ENCODE measurements at regions not wholly inside any gene's neighbourhood (a gene's known extent, or its start where the extent isn't known, plus 50 kb on each side); places are given as distances from the start of the nearest gene placed in this dataset.

DNA sequence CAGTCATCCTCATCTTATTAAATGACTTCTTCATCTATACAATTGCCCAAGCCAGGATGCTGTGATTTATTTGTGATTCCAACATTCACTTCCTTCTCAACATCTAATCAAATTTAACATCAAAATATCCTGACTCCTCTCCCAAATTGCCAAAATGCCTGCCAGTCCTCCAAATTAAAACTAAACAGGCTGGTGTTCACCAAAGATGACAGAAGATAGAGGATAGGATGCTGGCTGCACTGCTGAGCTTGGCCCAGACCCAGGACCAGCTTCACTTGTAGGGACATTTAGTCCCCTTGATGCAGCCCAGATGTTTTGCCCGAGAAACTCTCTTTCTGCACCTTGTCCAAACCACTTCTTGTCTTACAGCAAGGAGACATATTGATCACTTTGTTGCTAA lies 540.0 kb upstream of the CNTNAP5 start:
- TF ChIP-seq POLR2A (IDR thresholded peaks at IDR 0.05) (no peak), EP300 (IDR thresholded peaks at IDR 0.05) (no peak)
- TF ChIP-seq, protein P1, sequence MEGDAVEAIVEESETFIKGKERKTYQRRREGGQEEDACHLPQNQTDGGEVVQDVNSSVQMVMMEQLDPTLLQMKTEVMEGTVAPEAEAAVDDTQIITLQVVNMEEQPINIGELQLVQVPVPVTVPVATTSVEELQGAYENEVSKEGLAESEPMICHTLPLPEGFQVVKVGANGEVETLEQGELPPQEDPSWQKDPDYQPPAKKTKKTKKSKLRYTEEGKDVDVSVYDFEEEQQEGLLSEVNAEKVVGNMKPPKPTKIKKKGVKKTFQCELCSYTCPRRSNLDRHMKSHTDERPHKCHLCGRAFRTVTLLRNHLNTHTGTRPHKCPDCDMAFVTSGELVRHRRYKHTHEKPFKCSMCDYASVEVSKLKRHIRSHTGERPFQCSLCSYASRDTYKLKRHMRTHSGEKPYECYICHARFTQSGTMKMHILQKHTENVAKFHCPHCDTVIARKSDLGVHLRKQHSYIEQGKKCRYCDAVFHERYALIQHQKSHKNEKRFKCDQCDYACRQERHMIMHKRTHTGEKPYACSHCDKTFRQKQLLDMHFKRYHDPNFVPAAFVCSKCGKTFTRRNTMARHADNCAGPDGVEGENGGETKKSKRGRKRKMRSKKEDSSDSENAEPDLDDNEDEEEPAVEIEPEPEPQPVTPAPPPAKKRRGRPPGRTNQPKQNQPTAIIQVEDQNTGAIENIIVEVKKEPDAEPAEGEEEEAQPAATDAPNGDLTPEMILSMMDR (IDR thresholded peaks at IDR 0.05) = no peak

All from ovary (tissue), 3 donors.